ENCODE measurements at regions not wholly inside any gene's neighbourhood (a gene's known extent, or its start where the extent isn't known, plus 50 kb on each side); places are given as distances from the start of the nearest gene placed in this dataset.

DNA sequence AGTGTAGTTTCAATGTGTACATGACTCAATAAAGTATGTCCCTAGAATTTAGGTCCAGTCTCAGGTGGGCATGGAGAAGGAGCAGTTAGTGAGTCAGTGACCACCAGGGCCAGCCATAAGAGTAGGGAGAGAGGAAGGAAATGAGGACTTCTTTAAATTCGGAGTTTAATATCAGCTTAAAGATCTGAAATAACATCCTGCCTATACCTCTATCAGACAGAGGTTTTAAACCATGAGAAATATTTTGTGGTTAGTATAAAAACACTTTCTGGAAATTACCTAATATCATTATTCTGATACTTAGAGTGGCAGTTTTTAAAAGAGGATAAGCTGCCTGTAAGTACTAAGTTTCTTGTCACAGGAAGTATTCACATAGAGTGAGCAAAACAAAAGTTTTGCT lies 61.7 kb upstream of the ST8SIA1 start:
- Histone ChIP-seq H4K20me1 (ENCODE audit: insufficient read depth, low read length) (no peaks in the 10 kb centered on the region), H3K9me3 (ENCODE audit: low read length) (no peaks in the 10 kb centered on the region), H3K36me3 (replicated peaks in 1 of 2; ENCODE audit: control insufficient read depth in 1 of 2, insufficient read depth in 2 of 2, low read length in 2 of 2) (no peaks in the 10 kb centered on the region), H3K27ac (ENCODE audit: extremely low read length, insufficient read depth, low read length) (no peak overlapping the region), H2AFZ (ENCODE audit: low read length) (no peak overlapping the region), H3K27me3 (ENCODE audit: control insufficient read depth in 1 of 2, insufficient read depth in 2 of 2, low read length in 2 of 2) (no peaks in the 10 kb centered on the region), H3K4me1 (ENCODE audit: insufficient read depth, low read length) (no peaks in the 10 kb centered on the region), H3K4me3 (replicated peaks in 1 of 3; ENCODE audit: insufficient read depth in 1 of 3, low read depth in 2 of 3, low read length in 3 of 3) (no peak overlapping the region), H3K9ac (ENCODE audit: insufficient read depth, low read depth, low read length) (no peak overlapping the region), H3K4me2 (ENCODE audit: low read depth, low read length) (no peak overlapping the region), H3K79me2 (ENCODE audit: insufficient read depth, low read length) (no peaks in the 10 kb centered on the region)
- POLR2A ChIA-PET: no interaction called here
- CTCF ChIA-PET (ENCODE audit: low intra/inter-chr PET ratio, low total read pairs): no interaction called here
- in situ Hi-C loops (cut with HindIII; ENCODE audit: extremely low pct_ligation_motif_present, low pct_unique_long_range_greater_than_20kb) (no loop called here), intact Hi-C loops (cut with micrococcal nuclease; ENCODE audit: unreplicated experiment) (no loop called here)
- no TSS peak for BruUV-seq (replicated peaks)
- ATAC-seq: no peak
- 0% methylated on average over 1 of the region's 1 CpG for WGBS (ENCODE audit: low lambda C conversion rate)
- FAIRE-seq: no peak
- TF ChIP-seq NFYB (CRISPR knock-in tag; IDR thresholded peaks at IDR 0.05) (no peak), ZNF3 (CRISPR knock-in tag; IDR thresholded peaks at IDR 0.05) (no peak)
- TF ChIP-seq, protein P1, sequence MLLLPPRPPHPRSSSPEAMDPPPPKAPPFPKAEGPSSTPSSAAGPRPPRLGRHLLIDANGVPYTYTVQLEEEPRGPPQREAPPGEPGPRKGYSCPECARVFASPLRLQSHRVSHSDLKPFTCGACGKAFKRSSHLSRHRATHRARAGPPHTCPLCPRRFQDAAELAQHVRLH (CRISPR knock-in tag; IDR thresholded peaks at IDR 0.05; ENCODE audit: borderline replicate concordance, low read depth): no peak
- TF ChIP-seq, protein P2, sequence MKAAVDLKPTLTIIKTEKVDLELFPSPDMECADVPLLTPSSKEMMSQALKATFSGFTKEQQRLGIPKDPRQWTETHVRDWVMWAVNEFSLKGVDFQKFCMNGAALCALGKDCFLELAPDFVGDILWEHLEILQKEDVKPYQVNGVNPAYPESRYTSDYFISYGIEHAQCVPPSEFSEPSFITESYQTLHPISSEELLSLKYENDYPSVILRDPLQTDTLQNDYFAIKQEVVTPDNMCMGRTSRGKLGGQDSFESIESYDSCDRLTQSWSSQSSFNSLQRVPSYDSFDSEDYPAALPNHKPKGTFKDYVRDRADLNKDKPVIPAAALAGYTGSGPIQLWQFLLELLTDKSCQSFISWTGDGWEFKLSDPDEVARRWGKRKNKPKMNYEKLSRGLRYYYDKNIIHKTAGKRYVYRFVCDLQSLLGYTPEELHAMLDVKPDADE (CRISPR knock-in tag; IDR thresholded peaks at IDR 0.05): no peak
- DNase-seq (ENCODE audit: low spot score): no peak

DNA sequence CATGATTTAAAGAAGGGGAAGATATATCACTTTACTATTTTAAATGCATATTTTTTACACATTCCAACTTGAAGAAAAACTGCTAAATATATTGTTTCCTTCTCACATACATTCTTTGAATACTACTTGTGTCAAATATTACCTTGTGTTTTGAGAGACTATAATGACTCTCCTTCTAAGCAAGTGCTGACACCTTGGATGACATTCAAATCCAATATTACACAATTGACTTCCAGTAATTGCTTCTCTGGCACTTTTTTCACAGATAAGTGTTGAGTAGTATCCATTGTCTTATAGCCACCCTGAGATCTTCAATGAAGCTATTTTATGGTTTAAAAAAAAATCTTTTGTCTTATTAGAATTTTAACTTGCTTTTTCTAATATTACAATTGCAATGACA lies 61.2 kb upstream of the ST8SIA1 start:
- Histone ChIP-seq H3K4me2 (ENCODE audit: low read depth, low read length) (no peak overlapping the region), H3K79me2 (ENCODE audit: insufficient read depth, low read length) (no peaks in the 10 kb centered on the region), H4K20me1 (ENCODE audit: insufficient read depth, low read length) (no peaks in the 10 kb centered on the region), H3K4me1 (ENCODE audit: insufficient read depth, low read length) (no peaks in the 10 kb centered on the region), H3K9me3 (ENCODE audit: low read length) (no peaks in the 10 kb centered on the region), H3K27me3 (ENCODE audit: control insufficient read depth in 1 of 2, insufficient read depth in 2 of 2, low read length in 2 of 2) (no peaks in the 10 kb centered on the region), H3K27ac (ENCODE audit: extremely low read length, insufficient read depth, low read length) (no peak overlapping the region), H2AFZ (ENCODE audit: low read length) (no peak overlapping the region), H3K36me3 (replicated peaks in 1 of 2; ENCODE audit: control insufficient read depth in 1 of 2, insufficient read depth in 2 of 2, low read length in 2 of 2) (no peaks in the 10 kb centered on the region), H3K4me3 (replicated peaks in 1 of 3; ENCODE audit: insufficient read depth in 1 of 3, low read depth in 2 of 3, low read length in 3 of 3) (no peak overlapping the region), H3K9ac (ENCODE audit: insufficient read depth, low read depth, low read length) (no peak overlapping the region)
- CTCF ChIA-PET (ENCODE audit: low intra/inter-chr PET ratio, low total read pairs): no interaction called here
- intact Hi-C loops (cut with micrococcal nuclease; ENCODE audit: unreplicated experiment) (no loop called here), in situ Hi-C loops (cut with HindIII; ENCODE audit: extremely low pct_ligation_motif_present, low pct_unique_long_range_greater_than_20kb) (no loop called here)
- TF ChIP-seq MAFK (conservative IDR thresholded peaks at IDR 0.05 in 1 of 2, IDR thresholded peaks at IDR 0.05 in 1 of 2; ENCODE audit: low read length in 2 of 2): peak in 1 of 2 experiments; percentile 36; a peak in 2 of 4 replicates
- TF ChIP-seq, protein P3, sequence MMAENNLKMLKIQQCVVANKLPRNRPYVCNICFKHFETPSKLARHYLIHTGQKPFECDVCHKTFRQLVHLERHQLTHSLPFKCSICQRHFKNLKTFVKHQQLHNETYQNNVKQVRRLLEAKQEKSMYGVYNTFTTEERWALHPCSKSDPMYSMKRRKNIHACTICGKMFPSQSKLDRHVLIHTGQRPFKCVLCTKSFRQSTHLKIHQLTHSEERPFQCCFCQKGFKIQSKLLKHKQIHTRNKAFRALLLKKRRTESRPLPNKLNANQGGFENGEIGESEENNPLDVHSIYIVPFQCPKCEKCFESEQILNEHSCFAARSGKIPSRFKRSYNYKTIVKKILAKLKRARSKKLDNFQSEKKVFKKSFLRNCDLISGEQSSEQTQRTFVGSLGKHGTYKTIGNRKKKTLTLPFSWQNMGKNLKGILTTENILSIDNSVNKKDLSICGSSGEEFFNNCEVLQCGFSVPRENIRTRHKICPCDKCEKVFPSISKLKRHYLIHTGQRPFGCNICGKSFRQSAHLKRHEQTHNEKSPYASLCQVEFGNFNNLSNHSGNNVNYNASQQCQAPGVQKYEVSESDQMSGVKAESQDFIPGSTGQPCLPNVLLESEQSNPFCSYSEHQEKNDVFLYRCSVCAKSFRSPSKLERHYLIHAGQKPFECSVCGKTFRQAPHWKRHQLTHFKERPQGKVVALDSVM (CRISPR knock-in tag; IDR thresholded peaks at IDR 0.05): no peak
- 0 out of 2 replicates have a peak, but pooled peaks have one; percentile 15 for TF ChIP-seq MAFF (IDR thresholded peaks at IDR 0.05; ENCODE audit: low read depth, low read length)
- no peak for ATAC-seq
- no peak for FAIRE-seq
- DNase-seq (ENCODE audit: low spot score): no peak
- POLR2A ChIA-PET: no interaction called here
- no TSS peak for BruUV-seq (replicated peaks)
